ENCODE measurements at regions not wholly inside any gene's neighbourhood (a gene's known extent, or its start where the extent isn't known, plus 50 kb on each side); places are given as distances from the start of the nearest gene placed in this dataset.
"Not testable (repeated sequence)": the region's sequence is repeated elsewhere in the genome, so short reads cannot be mapped to it uniquely, and the experiment has no call there.

DNA sequence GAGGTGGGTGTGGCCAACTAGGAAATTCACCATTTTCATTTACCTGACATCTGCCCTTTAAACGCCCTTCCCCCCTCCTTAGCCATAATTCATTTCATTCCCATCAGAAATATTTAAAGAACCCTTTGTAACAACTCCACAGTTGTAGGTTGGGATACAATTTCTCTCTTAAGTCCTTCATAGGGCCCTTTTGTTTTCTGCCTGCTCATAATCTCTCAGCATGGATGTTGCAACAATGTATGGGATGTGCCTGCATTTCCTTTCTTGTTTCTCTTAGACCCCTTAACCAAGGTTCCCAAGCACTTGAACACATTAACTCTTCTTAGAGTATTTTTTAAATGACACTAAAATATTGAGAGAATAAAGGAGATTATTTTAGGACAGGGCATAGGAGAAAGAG, 51.7 kb upstream of the MYO10 start:
- Histone ChIP-seq H3K4me2 (no peak overlapping the region), H3K4me3 (IDR thresholded peaks at IDR 0.05; ENCODE audit: insufficient read depth, low read depth, low read length) (no peak overlapping the region), H4K20me1 (ENCODE audit: insufficient read depth) (no peaks in the 10 kb centered on the region), H3K27ac (no peak overlapping the region), H2AFZ (ENCODE audit: low read depth) (no peak overlapping the region), H3K36me3 (ENCODE audit: insufficient read depth) (no peaks in the 10 kb centered on the region), H3K79me2 (ENCODE audit: insufficient read depth, low read depth) (no peaks in the 10 kb centered on the region), H3K4me1 (ENCODE audit: low read depth, poor library complexity, severe bottlenecking) (peaks cover 9% of the 10 kb centered on the region), H3K9ac (no peak overlapping the region), H3K27me3 (ENCODE audit: insufficient read depth, low read depth) (no peaks in the 10 kb centered on the region)
- TF ChIP-seq, protein P1, sequence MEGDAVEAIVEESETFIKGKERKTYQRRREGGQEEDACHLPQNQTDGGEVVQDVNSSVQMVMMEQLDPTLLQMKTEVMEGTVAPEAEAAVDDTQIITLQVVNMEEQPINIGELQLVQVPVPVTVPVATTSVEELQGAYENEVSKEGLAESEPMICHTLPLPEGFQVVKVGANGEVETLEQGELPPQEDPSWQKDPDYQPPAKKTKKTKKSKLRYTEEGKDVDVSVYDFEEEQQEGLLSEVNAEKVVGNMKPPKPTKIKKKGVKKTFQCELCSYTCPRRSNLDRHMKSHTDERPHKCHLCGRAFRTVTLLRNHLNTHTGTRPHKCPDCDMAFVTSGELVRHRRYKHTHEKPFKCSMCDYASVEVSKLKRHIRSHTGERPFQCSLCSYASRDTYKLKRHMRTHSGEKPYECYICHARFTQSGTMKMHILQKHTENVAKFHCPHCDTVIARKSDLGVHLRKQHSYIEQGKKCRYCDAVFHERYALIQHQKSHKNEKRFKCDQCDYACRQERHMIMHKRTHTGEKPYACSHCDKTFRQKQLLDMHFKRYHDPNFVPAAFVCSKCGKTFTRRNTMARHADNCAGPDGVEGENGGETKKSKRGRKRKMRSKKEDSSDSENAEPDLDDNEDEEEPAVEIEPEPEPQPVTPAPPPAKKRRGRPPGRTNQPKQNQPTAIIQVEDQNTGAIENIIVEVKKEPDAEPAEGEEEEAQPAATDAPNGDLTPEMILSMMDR (conservative IDR thresholded peaks at IDR 0.05; ENCODE audit: low read depth, low read length), result no peak

DNA sequence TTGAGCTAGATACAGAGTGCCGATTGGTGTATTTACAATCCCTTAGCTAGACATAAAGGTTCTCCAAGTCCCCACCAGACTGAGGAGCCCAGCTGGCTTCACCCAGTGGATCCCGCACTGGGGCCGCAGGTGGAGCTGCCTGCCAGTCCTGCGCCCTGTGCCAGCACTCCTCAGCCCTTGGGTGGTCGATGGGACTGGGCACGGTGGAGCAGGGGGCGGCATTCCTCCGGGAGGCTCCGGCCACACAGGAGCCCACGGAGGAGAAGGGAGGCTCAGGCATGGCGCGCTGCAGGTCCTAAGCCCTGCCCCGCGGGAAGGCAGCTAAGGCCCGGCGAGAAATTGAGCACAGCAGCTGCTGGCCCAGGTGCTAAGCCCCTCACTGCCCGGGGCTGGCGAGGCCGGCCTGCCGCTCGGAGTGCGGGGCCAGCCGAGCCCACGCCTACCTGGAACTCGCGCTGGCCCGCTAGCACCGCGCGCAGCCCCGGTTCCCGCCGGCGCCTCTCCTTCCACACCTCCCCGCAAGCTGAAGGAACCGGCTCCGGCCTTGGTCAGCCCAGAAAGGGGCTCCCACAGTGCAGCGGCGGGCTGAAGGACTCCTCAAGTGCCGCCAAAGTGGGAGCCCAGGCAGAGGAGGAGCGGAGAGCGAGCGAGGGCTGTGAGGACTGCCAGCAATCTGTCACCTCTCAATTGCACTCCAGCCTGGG, 54.9 kb upstream of the MYO10 start:
- not testable (repeated sequence) for H2AFZ ChIP-seq (ENCODE audit: low read depth); H4K20me1 ChIP-seq (ENCODE audit: insufficient read depth); H3K36me3 ChIP-seq (ENCODE audit: insufficient read depth); H3K4me3 ChIP-seq (IDR thresholded peaks at IDR 0.05; ENCODE audit: insufficient read depth, low read depth, low read length); H3K9ac ChIP-seq; H3K27me3 ChIP-seq (ENCODE audit: insufficient read depth, low read depth); H3K79me2 ChIP-seq (ENCODE audit: insufficient read depth, low read depth)
- H3K27ac ChIP-seq, result peak overlapping the region; percentile 59; the same call in 1 of the 2 replicates
- H3K4me1 ChIP-seq (ENCODE audit: low read depth, poor library complexity, severe bottlenecking), result peaks cover 14% of the 10 kb centered on the region
- H3K4me2 ChIP-seq, result 0 out of 2 replicates have a peak overlapping the region, but pooled peaks have one; percentile 13

DNA sequence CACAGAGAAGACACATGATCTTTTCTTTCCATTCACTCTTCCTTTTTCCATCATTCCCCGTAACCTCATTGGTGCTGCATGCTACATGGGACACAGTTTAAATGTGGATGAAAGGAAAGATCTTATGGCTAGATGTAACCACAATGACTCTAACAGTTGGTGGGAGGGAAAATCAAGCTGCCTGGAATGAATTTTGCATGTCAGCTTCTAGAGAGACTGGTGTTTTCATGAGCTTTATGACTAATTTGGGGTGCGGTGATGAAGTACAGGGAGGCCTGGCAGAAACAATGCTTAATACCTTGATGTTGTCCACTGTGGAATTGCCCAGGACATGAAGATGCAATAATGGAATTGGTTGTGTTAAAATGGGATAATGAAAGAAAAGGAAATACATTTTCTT, 55.9 kb upstream of the MYO10 start:
- Histone ChIP-seq H3K27ac (peak overlapping the region; percentile 59), H3K4me2 (no peak overlapping the region), H3K4me1 (ENCODE audit: low read depth, poor library complexity, severe bottlenecking) (peaks cover 14% of the 10 kb centered on the region), H3K36me3 (ENCODE audit: insufficient read depth) (no peaks in the 10 kb centered on the region), H3K27me3 (ENCODE audit: insufficient read depth, low read depth) (no peaks in the 10 kb centered on the region), H2AFZ (ENCODE audit: low read depth) (no peak overlapping the region), H3K79me2 (ENCODE audit: insufficient read depth, low read depth) (no peaks in the 10 kb centered on the region), H3K9ac (no peak overlapping the region; the same call in 1 of the 2 replicates), H3K4me3 (IDR thresholded peaks at IDR 0.05; ENCODE audit: insufficient read depth, low read depth, low read length) (no peak overlapping the region), H4K20me1 (ENCODE audit: insufficient read depth) (no peaks in the 10 kb centered on the region)
- TF ChIP-seq, protein P1 (conservative IDR thresholded peaks at IDR 0.05; ENCODE audit: low read depth, low read length), result no peak

DNA sequence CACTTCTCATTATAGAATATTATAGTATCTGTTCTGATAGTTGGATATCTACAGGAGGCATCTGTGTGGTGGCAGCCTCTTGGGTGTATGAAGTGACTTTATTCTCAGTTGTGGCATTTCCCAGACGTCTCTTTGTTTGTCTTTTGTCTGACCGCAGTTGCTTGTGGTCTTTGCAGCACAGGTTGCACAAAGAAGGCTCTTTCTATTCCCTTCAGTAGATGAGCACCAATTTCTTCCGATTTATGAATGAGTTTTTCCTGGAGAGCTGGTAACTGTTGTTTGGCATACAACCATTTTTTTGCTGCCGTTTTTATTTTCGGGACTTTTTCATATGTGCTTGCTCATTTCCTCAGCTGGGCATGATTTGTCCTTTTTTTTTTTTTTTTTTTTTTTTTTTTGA, 56.4 kb upstream of the MYO10 start:
- TF ChIP-seq, protein P1 (conservative IDR thresholded peaks at IDR 0.05; ENCODE audit: low read depth, low read length), result no peak
- Histone ChIP-seq H2AFZ (ENCODE audit: low read depth) (no peak overlapping the region), H3K4me2 (peak overlapping the region; percentile 17; the same call in 1 of the 2 replicates), H3K4me3 (IDR thresholded peaks at IDR 0.05; ENCODE audit: insufficient read depth, low read depth, low read length) (no peak overlapping the region), H3K27me3 (ENCODE audit: insufficient read depth, low read depth) (no peaks in the 10 kb centered on the region), H3K4me1 (ENCODE audit: low read depth, poor library complexity, severe bottlenecking) (peaks cover 14% of the 10 kb centered on the region), H4K20me1 (ENCODE audit: insufficient read depth) (no peaks in the 10 kb centered on the region), H3K27ac (peak overlapping the region; percentile 59), H3K9ac (no peak overlapping the region), H3K36me3 (ENCODE audit: insufficient read depth) (no peaks in the 10 kb centered on the region), H3K79me2 (ENCODE audit: insufficient read depth, low read depth) (no peaks in the 10 kb centered on the region)

DNA sequence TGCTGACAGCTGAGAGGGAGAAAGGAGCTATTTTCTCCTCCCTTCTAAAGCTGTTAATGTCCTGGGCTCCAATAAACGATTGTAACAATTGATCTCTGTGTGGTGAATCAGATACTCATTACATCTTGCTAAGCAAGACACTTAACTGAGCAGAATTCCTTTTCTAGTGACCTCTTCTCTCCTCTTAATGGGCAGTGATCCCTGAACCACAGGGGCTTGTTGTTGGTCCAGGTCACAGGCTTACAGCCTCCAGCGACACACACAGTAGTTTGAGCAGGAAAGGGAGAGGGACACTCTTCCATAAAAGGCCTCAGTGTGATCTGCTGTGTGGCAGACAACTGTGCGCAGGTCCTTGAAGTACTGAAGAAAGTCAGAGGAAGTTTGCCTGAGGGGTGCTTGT, 58.5 kb upstream of the MYO10 start:
- no peak overlapping the region for H3K4me3 ChIP-seq (IDR thresholded peaks at IDR 0.05; ENCODE audit: insufficient read depth, low read depth, low read length)

More for the DNA sequence above, 58.5 kb upstream of the MYO10 start:
- TF ChIP-seq, protein P1 (conservative IDR thresholded peaks at IDR 0.05; ENCODE audit: low read depth, low read length), result no peak
- no peaks in the 10 kb centered on the region for H3K36me3 ChIP-seq (ENCODE audit: insufficient read depth)
- no peak overlapping the region for H3K27ac ChIP-seq
- H4K20me1 ChIP-seq (ENCODE audit: insufficient read depth), result no peaks in the 10 kb centered on the region
- H3K27me3 ChIP-seq (ENCODE audit: insufficient read depth, low read depth), result no peaks in the 10 kb centered on the region
- H3K79me2 ChIP-seq (ENCODE audit: insufficient read depth, low read depth), result no peaks in the 10 kb centered on the region
- H3K9ac ChIP-seq, result no peak overlapping the region
- no peak overlapping the region for H2AFZ ChIP-seq (ENCODE audit: low read depth)
- H3K4me2 ChIP-seq, result no peak overlapping the region
- peaks cover 14% of the 10 kb centered on the region for H3K4me1 ChIP-seq (ENCODE audit: low read depth, poor library complexity, severe bottlenecking)
